ENCODE measurements at regions not wholly inside any gene's neighbourhood (a gene's known extent, or its start where the extent isn't known, plus 50 kb on each side); places are given as distances from the start of the nearest gene placed in this dataset.

- DNase-seq (ENCODE audit: low spot score) (no peak), FAIRE-seq (no peak)
Observed at GRCh38 chr5:54367844-54368243, 57.5 kb upstream of the ARL15 start.

GRCh38 chr5:54366707-54367106, 56.3 kb upstream of the ARL15 start:
- DNase-seq (ENCODE audit: low spot score): no peak
- FAIRE-seq: no peak

DNA sequence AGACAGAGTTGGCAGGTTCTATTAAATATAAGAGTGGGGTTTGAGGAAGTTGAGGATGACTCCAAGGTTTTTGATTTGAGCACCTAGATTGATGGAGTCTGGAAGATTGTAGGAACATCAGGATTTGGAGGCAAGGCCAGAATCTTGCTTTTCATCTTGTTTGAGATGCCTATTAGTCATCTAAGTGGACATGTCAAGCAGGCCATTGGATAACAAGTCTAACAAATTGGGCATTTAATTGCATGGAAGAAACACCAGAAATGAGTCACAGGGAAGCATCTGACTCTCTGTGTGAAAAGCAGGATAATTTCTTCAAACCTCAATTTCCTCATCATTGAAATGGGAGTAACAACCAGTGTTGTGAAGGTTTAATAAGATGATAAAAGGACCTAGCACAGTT, 53.3 kb upstream of the ARL15 start:
- DNase-seq (ENCODE audit: low spot score) (no peak), FAIRE-seq (no peak)

GRCh38 chr5:54362992-54363625, 52.7 kb upstream of the ARL15 start:
- FAIRE-seq: no peak
- DNase-seq (ENCODE audit: low spot score): no peak

DNA sequence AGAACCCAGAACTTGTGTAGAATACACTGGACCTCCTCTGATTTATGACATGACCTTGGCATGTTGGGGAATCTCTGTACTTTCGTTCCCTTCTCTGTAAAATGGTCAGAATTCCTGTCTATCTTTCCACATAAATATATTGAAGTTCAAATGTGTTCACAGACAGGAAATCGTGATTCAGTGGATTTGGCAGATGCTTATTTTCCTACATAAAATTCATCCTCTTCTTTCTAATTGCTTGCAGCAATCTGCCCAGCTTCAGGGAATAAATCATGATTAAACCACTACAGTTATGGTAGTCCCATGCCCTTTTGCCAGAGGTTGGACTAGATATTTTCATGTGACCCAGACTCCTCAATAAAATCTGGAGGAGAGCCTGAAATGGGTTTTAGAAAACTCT, 52.1 kb upstream of the ARL15 start:
- FAIRE-seq: no peak
- no peak for DNase-seq (ENCODE audit: low spot score)

DNA sequence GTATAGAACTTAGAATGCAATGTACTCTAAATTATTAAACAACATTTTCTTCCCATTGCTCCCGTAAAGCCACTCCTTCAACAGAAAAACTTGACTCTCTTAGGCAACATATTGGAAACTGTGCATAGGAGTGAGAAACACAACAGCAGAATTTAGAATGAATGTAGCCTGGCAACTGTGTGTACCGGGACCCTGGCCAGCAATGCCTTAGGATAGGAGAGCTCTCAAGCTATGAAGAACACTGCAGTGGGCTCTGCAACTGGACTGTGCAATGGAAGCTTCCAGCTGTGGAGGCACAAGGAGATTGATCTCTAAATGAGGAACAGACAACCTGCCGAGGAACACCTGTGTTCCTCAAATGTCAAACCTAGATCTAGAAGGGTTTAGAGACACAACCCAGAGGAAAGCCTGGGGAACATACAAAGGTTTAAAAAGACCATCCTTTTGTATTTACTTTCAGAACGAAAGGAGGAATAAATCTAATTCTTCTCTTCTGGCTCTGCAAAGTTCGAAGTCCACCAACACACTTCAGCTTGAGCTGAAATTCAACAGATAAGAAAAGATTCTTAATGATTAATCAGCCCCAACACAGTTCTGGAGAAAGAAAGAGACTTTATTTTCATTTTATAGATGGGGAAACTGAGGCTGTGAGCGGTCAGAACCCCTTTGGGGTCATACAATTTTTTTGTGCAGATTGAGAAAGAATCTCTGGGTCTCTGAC, 51.5 kb upstream of the ARL15 start:
- FAIRE-seq (no peak), DNase-seq (ENCODE audit: low spot score) (no peak)

- DNase-seq (ENCODE audit: low spot score) (no peak), FAIRE-seq (no peak)
Observed at GRCh38 chr5:54360925-54361662, 50.7 kb upstream of the ARL15 start.

Data from urothelium cell line (cell line).